B cell (primary cell): ENCODE measurements at regions not wholly inside any gene's neighbourhood (a gene's known extent, or its start where the extent isn't known, plus 50 kb on each side); places are given as distances from the start of the nearest gene placed in this dataset.

Source experiments
- ATAC-seq: fragments of 200-7000 bp; cut with Tn5 transposase; one replicate; pipeline ENCODE4 v1.10.0; 2021; ENCODE audit warnings: low read depth, mild to moderate bottlenecking, moderate number of reproducible peaks, moderate library complexity
- CTCF ChIA-PET: fragments of 350-600 bp; sonication (Branson Sonifier 250); formaldehyde crosslinking; loops from one replicate; lab custom pipeline; 2021; ENCODE audit warnings: antibody characterized with exemption, inconsistent platforms; lab: Charles Lee
- POLR2A ChIA-PET: fragments of 350-600 bp; sonication (Branson Sonifier 250); formaldehyde crosslinking; loops from one replicate; lab custom pipeline; 2021; ENCODE audit warnings: antibody characterized with exemption; lab: Charles Lee
- DNase-seq: peaks from one replicate; pipeline ENCODE4 v3.0.0; 2013
- H2AFZ ChIP-seq: 2 replicates; pipeline ENCODE4 v1.6.1; 2012; ENCODE audit warnings: mild to moderate bottlenecking, low read depth, low read length; ENCODE audit not compliant: insufficient read depth, poor library complexity, severe bottlenecking
- H3K27ac ChIP-seq, 2 donors: 1 replicate in 1 of 2; 2 replicates in 1 of 2; pipeline ENCODE4 v1.5.1; 2012 to 2013; ENCODE audit warnings: low read length in 2 of 2, mild to moderate bottlenecking in 2 of 2, moderate library complexity in 1 of 2
- H3K27me3 ChIP-seq, 4 experiments: fragments of 200-600 bp in 1 of 4; sonication (generic) in 1 of 4; replicated peaks in 1 of 4; 1 replicate in 2 of 4; 2 replicates in 2 of 4; pipeline versions ENCODE4 v1.6.1 to v1.7.0; 2013 to 2016; ENCODE audit warnings: low read length in 3 of 4, mild to moderate bottlenecking in 2 of 4, mixed read lengths in 1 of 4, moderate library complexity in 1 of 4; ENCODE audit not compliant: insufficient read depth in 4 of 4, control insufficient read depth in 3 of 4; ENCODE audit errors: control extremely low read depth in 1 of 4
- H3K36me3 ChIP-seq, 2 experiments: replicated peaks in 1 of 2; 1 replicate in 1 of 2; 2 replicates in 1 of 2; pipeline versions ENCODE4 v1.6.1 to v1.7.1; 2013; ENCODE audit warnings: low read length in 1 of 2; ENCODE audit not compliant: insufficient read depth in 2 of 2, control insufficient read depth in 1 of 2; ENCODE audit errors: control extremely low read depth in 1 of 2, extremely low read depth in 1 of 2
- H3K4me1 ChIP-seq, 2 donors: fragments of 200-600 bp in 1 of 2; sonication (generic) in 1 of 2; 1 replicate in 1 of 2; 2 replicates in 1 of 2; pipeline versions ENCODE4 v1.5.1 to v1.6.1; 2013 to 2017; ENCODE audit warnings: low read length in 2 of 2; ENCODE audit not compliant: control insufficient read depth in 2 of 2, insufficient read depth in 2 of 2
- H3K4me2 ChIP-seq: replicated peaks from 2 replicates; pipeline ENCODE3; 2012; ENCODE audit warnings: mild to moderate bottlenecking, low read depth, low read length; ENCODE audit not compliant: poor library complexity, severe bottlenecking
- H3K4me3 ChIP-seq, 5 experiments: fragments of 200-600 bp in 1 of 5; sonication (generic) in 1 of 5; 1 replicate in 3 of 5; 2 replicates in 2 of 5; pipeline versions ENCODE4 v1.5.1 to v1.7.0; 2011 to 2016; ENCODE audit warnings: low read length in 4 of 5, mild to moderate bottlenecking in 4 of 5, low read depth in 2 of 5, control low read depth in 1 of 5, moderate library complexity in 1 of 5; ENCODE audit not compliant: insufficient read depth in 1 of 5; ENCODE audit errors: control extremely low read depth in 1 of 5, extremely low read depth in 1 of 5
- H3K79me2 ChIP-seq: fragments of 200-600 bp; sonication (generic); one replicate; pipeline ENCODE4 v1.6.0; 2016; ENCODE audit warnings: low read length; ENCODE audit not compliant: control insufficient read depth, insufficient read depth
- H3K9ac ChIP-seq: fragments of 200-600 bp; sonication (generic); 2 replicates; pipeline ENCODE4 v1.6.1; 2017; ENCODE audit warnings: mild to moderate bottlenecking, low read length, moderate library complexity
- H3K9me3 ChIP-seq, 3 donors: one replicate each; pipeline versions ENCODE4 v1.6.1 to v1.7.1; 2013; ENCODE audit warnings: low read length in 2 of 3; ENCODE audit not compliant: control insufficient read depth in 2 of 3, insufficient read depth in 1 of 3; ENCODE audit errors: control extremely low read depth in 1 of 3
- H4K20me1 ChIP-seq: 2 replicates; pipeline ENCODE4 v1.6.0; 2012; ENCODE audit warnings: mild to moderate bottlenecking, low read length; ENCODE audit not compliant: insufficient read depth, control insufficient read depth, poor library complexity, severe bottlenecking
- H3K27ac Mint-ChIP-seq: one replicate; pipeline ENCODE4 v1.8.0; 2021; ENCODE audit warnings: mixed read lengths
- H3K27me3 Mint-ChIP-seq: one replicate; pipeline ENCODE4 v1.8.0; 2021; ENCODE audit warnings: mixed read lengths
- H3K4me1 Mint-ChIP-seq: one replicate; pipeline ENCODE4 v1.8.0; 2021; ENCODE audit warnings: mixed read lengths
- H3K4me3 Mint-ChIP-seq: one replicate; pipeline ENCODE4 v1.8.0; 2021; ENCODE audit warnings: mixed read lengths
- H3K9me3 Mint-ChIP-seq: one replicate; pipeline ENCODE4 v1.8.0; 2022; ENCODE audit warnings: mixed read lengths; ENCODE audit not compliant: insufficient read depth
- CTCF ChIP-seq: fragments of 200-600 bp; IDR thresholded peaks from one replicate; pipeline ENCODE4 v1.8.0; 2022; ENCODE audit warnings: antibody characterized with exemption, mild to moderate bottlenecking
- EZH2 ChIP-seq: IDR thresholded peaks from 2 replicates; pipeline ENCODE4 v1.6.1; 2012; ENCODE audit warnings: borderline replicate concordance, low read depth, mild to moderate bottlenecking, moderate library complexity, low read length; ENCODE audit not compliant: insufficient read depth, poor library complexity, severe bottlenecking
- WGBS: methylation state at CpG from one replicate; pipeline ENCODE4 v1.1.5; 2013; ENCODE audit warnings: missing lambda C conversion rate; ENCODE audit not compliant: insufficient coverage; 5-methylcytosine and 5-hydroxymethylcytosine counted together
- intact Hi-C: fragments of 100-400 bp; cut with micrococcal nuclease; formaldehyde crosslinking; loops from one replicate; pipeline ENCODE4 v1.10.0; 2022

GRCh38 chr2:35081001-35081621, 1274.5 kb upstream of the CRIM1 start:
- TF ChIP-seq EZH2 (no peak), CTCF (no peak)
- no peak for DNase-seq
- Histone ChIP-seq H3K4me1 (no peaks in the 10 kb centered on the region), H3K4me2 (no peak overlapping the region), H3K4me3 (no peak overlapping the region), H3K27ac (no peak overlapping the region), H3K27me3 (no peaks in the 10 kb centered on the region), H3K79me2 (no peaks in the 10 kb centered on the region), H3K9me3 (no peaks in the 10 kb centered on the region), H3K36me3 (no peaks in the 10 kb centered on the region), H3K9ac (no peak overlapping the region), H2AFZ (no peak overlapping the region), H4K20me1 (no peaks in the 10 kb centered on the region)
- no peak for ATAC-seq
- no CpG with 5 or more reads among the region's 1 CpG for WGBS
- ChIA-PET POLR2A (no interaction called here), CTCF (no interaction called here)
- H3K9me3 Mint-ChIP-seq = no peaks in the 10 kb centered on the region
- H3K4me3 Mint-ChIP-seq = no peak overlapping the region
- intact Hi-C loops = no loop called here
- H3K27ac Mint-ChIP-seq = no peak overlapping the region
- no peaks in the 10 kb centered on the region for H3K27me3 Mint-ChIP-seq
- H3K4me1 Mint-ChIP-seq = no peaks in the 10 kb centered on the region

DNA sequence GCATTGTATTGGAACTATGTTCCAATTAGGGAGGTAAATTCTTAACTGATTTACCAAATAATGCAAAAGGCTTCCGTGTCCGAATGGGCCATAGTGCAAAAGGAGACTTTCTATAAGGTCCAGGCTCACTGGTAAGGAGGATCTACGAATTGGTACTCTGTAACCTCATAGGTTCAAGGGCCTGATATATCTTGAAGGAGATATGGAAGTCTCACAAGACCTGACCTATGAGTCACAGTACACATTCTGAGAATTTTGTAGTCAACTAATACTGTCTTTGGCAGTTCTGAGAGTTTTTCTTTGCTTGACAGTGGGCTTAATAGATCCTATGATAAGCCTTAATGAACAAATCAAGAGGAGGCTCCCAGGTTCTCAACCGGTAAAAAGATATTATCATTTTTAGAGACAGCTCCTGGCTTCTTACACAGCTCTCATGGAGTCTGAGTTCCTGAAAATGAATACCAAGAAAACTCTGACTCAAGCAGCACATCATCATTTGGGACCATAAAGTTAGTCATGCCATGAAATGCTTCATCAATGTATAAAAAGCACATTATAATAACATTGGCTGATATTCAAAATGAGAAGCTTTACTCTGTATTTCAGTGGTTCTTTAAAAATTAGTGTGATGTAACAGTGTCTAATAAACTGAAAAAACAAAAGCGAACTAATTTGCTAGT, 1275.2 kb upstream of the CRIM1 start:
- DNase-seq (no peak), ATAC-seq (no peak)
- H3K79me2 ChIP-seq = no peaks in the 10 kb centered on the region
- no peaks in the 10 kb centered on the region for H3K27me3 ChIP-seq
- Mint-ChIP-seq H3K4me3 (no peak overlapping the region), H3K4me1 (no peaks in the 10 kb centered on the region), H3K9me3 (no peaks in the 10 kb centered on the region), H3K27me3 (no peaks in the 10 kb centered on the region), H3K27ac (no peak overlapping the region)
- intact Hi-C loops = no loop called here
- no peak overlapping the region for H3K4me3 ChIP-seq
- WGBS = 50% methylated on average over 1 of the region's 5 CpGs
- CTCF ChIA-PET = no interaction called here
- no peak overlapping the region for H3K27ac ChIP-seq
- H3K9me3 ChIP-seq = no peaks in the 10 kb centered on the region
- H3K4me2 ChIP-seq = no peak overlapping the region
- no peak overlapping the region for H3K9ac ChIP-seq
- TF ChIP-seq CTCF (no peak), EZH2 (no peak)
- H3K36me3 ChIP-seq = no peaks in the 10 kb centered on the region
- no peak overlapping the region for H2AFZ ChIP-seq
- POLR2A ChIA-PET = no interaction called here
- no peaks in the 10 kb centered on the region for H4K20me1 ChIP-seq
- no peaks in the 10 kb centered on the region for H3K4me1 ChIP-seq
